NCI-H1930 (cell line): ENCODE measurements at regions not wholly inside any gene's neighbourhood (a gene's known extent, or its start where the extent isn't known, plus 50 kb on each side); places are given as distances from the start of the nearest gene placed in this dataset.

ENCODE experiments used
- DNase-seq, 2 experiments: peaks; one replicate each; lab custom pipeline; 2025; lab: John Stamatoyannopoulos, UW

- no peak for DNase-seq
Measured at GRCh38 chr18:67651438-67651837, 134.9 kb upstream of the DSEL start.

GRCh38 chr18:67650686-67651385 is 134.3 kb upstream of the DSEL start:
- no peak for DNase-seq

- DNase-seq: no peak
Measured at GRCh38 chr18:67646890-67647289, 130.4 kb upstream of the DSEL start.

GRCh38 chr18:67644226-67644625 is 127.7 kb upstream of the DSEL start:
- no peak for DNase-seq

- DNase-seq: no peak
Measured at GRCh38 chr18:67639872-67640271, 123.4 kb upstream of the DSEL start.

- DNase-seq: no peak
Measured at GRCh38 chr18:67636597-67637385, 120.3 kb upstream of the DSEL start.

- DNase-seq: no peak
Measured at GRCh38 chr18:67634631-67635338, 118.3 kb upstream of the DSEL start.

GRCh38 chr18:67633939-67634338 is 117.4 kb upstream of the DSEL start:
- no peak for DNase-seq

GRCh38 chr18:67621906-67622305 is 105.4 kb upstream of the DSEL start:
- no peak for DNase-seq

- DNase-seq: no peak
Measured at GRCh38 chr18:67621049-67621713, 104.7 kb upstream of the DSEL start.

GRCh38 chr18:67618061-67618460 is 101.5 kb upstream of the DSEL start:
- no peak for DNase-seq

- no peak for DNase-seq
Measured at GRCh38 chr18:67615876-67616275, 99.4 kb upstream of the DSEL start.

- DNase-seq: no peak
Measured at GRCh38 chr18:67613731-67614130, 97.2 kb upstream of the DSEL start.

- no peak for DNase-seq
Measured at GRCh38 chr18:67612281-67612680, 95.8 kb upstream of the DSEL start.

- no peak for DNase-seq
Measured at GRCh38 chr18:67608615-67609273, 92.2 kb upstream of the DSEL start.

- no peak for DNase-seq
Measured at GRCh38 chr18:67608191-67608590, 91.7 kb upstream of the DSEL start.

- no peak for DNase-seq
Measured at GRCh38 chr18:67600181-67601180, 84.0 kb upstream of the DSEL start.

GRCh38 chr18:67599277-67599676 is 82.8 kb upstream of the DSEL start:
- DNase-seq: no peak

GRCh38 chr18:67597759-67598158 is 81.2 kb upstream of the DSEL start:
- DNase-seq: no peak

GRCh38 chr18:67596003-67596402 is 79.5 kb upstream of the DSEL start:
- no peak for DNase-seq
